ENCODE measurements at regions not wholly inside any gene's neighbourhood (a gene's known extent, or its start where the extent isn't known, plus 50 kb on each side); places are given as distances from the start of the nearest gene placed in this dataset.
"Not testable (repeated sequence)": the region's sequence is repeated elsewhere in the genome, so short reads cannot be mapped to it uniquely, and the experiment has no call there.

GRCh38 chr11:70587075-70587389 lies 188.7 kb downstream of the CTTN start:
- DNase-seq (ENCODE audit: low read depth) = no peak

GRCh38 chr11:70590356-70590991 lies 192.1 kb downstream of the CTTN start:
- DNase-seq (ENCODE audit: low read depth) = no peak

GRCh38 chr11:70592641-70593165 lies 194.4 kb downstream of the CTTN start:
- DNase-seq (ENCODE audit: low read depth) = no peak

GRCh38 chr11:70593446-70593983 lies 195.2 kb downstream of the CTTN start:
- DNase-seq (ENCODE audit: low read depth) = no peak

GRCh38 chr11:70594031-70594430 lies 195.7 kb downstream of the CTTN start:
- DNase-seq (ENCODE audit: low read depth) = no peak

GRCh38 chr11:70594606-70595005 lies 196.3 kb downstream of the CTTN start:
- no peak for DNase-seq (ENCODE audit: low read depth)

GRCh38 chr11:70595016-70595415 lies 196.7 kb downstream of the CTTN start:
- DNase-seq (ENCODE audit: low read depth) = no peak

- no peak for DNase-seq (ENCODE audit: low read depth)
Measured at GRCh38 chr11:70595452-70595851, 197.1 kb downstream of the CTTN start.

- DNase-seq (ENCODE audit: low read depth) = no peak
Measured at GRCh38 chr11:70596091-70596490, 197.8 kb downstream of the CTTN start.

- DNase-seq (ENCODE audit: low read depth) = no peak
Measured at GRCh38 chr11:70597006-70597555, 198.8 kb downstream of the CTTN start.

- DNase-seq (ENCODE audit: low read depth) = no peak
Measured at GRCh38 chr11:70597751-70598625, 199.7 kb downstream of the CTTN start.

- not testable (repeated sequence) for DNase-seq (ENCODE audit: low read depth)
Measured at GRCh38 chr11:70600911-70601415, 202.6 kb downstream of the CTTN start.

GRCh38 chr11:70601861-70602538 lies 203.7 kb downstream of the CTTN start:
- no peak for DNase-seq (ENCODE audit: low read depth)

- DNase-seq (ENCODE audit: low read depth) = no peak
Measured at GRCh38 chr11:70603114-70603755, 204.9 kb downstream of the CTTN start.

- DNase-seq (ENCODE audit: low read depth) = no peak
Measured at GRCh38 chr11:70603756-70604211, 205.5 kb downstream of the CTTN start.

GRCh38 chr11:70604221-70604620 lies 205.9 kb downstream of the CTTN start:
- no peak for DNase-seq (ENCODE audit: low read depth)

GRCh38 chr11:70604630-70605467 lies 206.5 kb downstream of the CTTN start:
- DNase-seq (ENCODE audit: low read depth) = no peak

- no peak for DNase-seq (ENCODE audit: low read depth)
Measured at GRCh38 chr11:70605468-70605815, 207.1 kb downstream of the CTTN start.

GRCh38 chr11:70605846-70606245 lies 207.5 kb downstream of the CTTN start:
- DNase-seq (ENCODE audit: low read depth) = no peak
